HG02642 (cell line): ENCODE measurements at regions not wholly inside any gene's neighbourhood (a gene's known extent, or its start where the extent isn't known, plus 50 kb on each side); places are given as distances from the start of the nearest gene placed in this dataset.

ENCODE experiments used
- ATAC-seq: cut with Tn5 transposase; IDR thresholded peaks from one replicate; pipeline ENCODE4 v1.9.1; 2021; ENCODE audit warnings: mild to moderate bottlenecking; ENCODE audit not compliant: unreplicated experiment, poor library complexity

- no peak for ATAC-seq
Measured at GRCh38 chr5:173716058-173716682, 99.7 kb upstream of the BOD1 start.

GRCh38 chr5:173717959-173718358 is 101.5 kb upstream of the BOD1 start:
- no peak for ATAC-seq

GRCh38 chr5:173718469-173718868 is 102.0 kb upstream of the BOD1 start:
- ATAC-seq, result no peak

- no peak for ATAC-seq
Measured at GRCh38 chr5:173719731-173720082, 103.3 kb upstream of the BOD1 start.

GRCh38 chr5:173720286-173720952 is 104.0 kb upstream of the BOD1 start:
- ATAC-seq, result no peak

- no peak for ATAC-seq
Measured at GRCh38 chr5:173720953-173721600, 104.6 kb upstream of the BOD1 start.

GRCh38 chr5:173721601-173722232 is 105.3 kb upstream of the BOD1 start:
- no peak for ATAC-seq

- no peak for ATAC-seq
Measured at GRCh38 chr5:173726846-173727557, 110.6 kb upstream of the BOD1 start.

GRCh38 chr5:173727839-173728778 is 111.7 kb upstream of the BOD1 start:
- no peak for ATAC-seq

- ATAC-seq, result no peak
Measured at GRCh38 chr5:173729079-173729765, 112.8 kb upstream of the BOD1 start.

GRCh38 chr5:173730632-173731298 is 114.3 kb upstream of the BOD1 start:
- ATAC-seq, result no peak

- ATAC-seq, result no peak
Measured at GRCh38 chr5:173733021-173733420, 116.6 kb upstream of the BOD1 start.

GRCh38 chr5:173733425-173733824 is 117.0 kb upstream of the BOD1 start:
- no peak for ATAC-seq

- ATAC-seq, result peak; percentile 66
Measured at GRCh38 chr5:173733831-173734501, 117.5 kb upstream of the BOD1 start.

- no peak for ATAC-seq
Measured at GRCh38 chr5:173734716-173735115, 118.3 kb upstream of the BOD1 start.

GRCh38 chr5:173735184-173735583 is 118.7 kb upstream of the BOD1 start:
- ATAC-seq, result no peak

GRCh38 chr5:173735691-173736090 is 119.2 kb upstream of the BOD1 start:
- no peak for ATAC-seq

- ATAC-seq, result no peak
Measured at GRCh38 chr5:173736374-173736773, 119.9 kb upstream of the BOD1 start.
